Ovary (tissue), 3 donors: ENCODE measurements at regions not wholly inside any gene's neighbourhood (a gene's known extent, or its start where the extent isn't known, plus 50 kb on each side); places are given as distances from the start of the nearest gene placed in this dataset.

Source experiments
- EP300 ChIP-seq: sonication (generic); formaldehyde crosslinking; IDR thresholded peaks from one replicate; pipeline ENCODE4 v1.6.1; 2017; ENCODE audit warnings: antibody characterized with exemption
- POLR2A ChIP-seq: fragments of 450-650 bp; IDR thresholded peaks from one replicate; pipeline ENCODE4 v1.6.1; 2017; ENCODE audit warnings: antibody characterized with exemption, mild to moderate bottlenecking, moderate library complexity
- TF ChIP-seq, protein P1 (sequence below), 3 donors: fragments of 450-650 bp in 2 of 3; fragments of 200-600 bp in 1 of 3; IDR thresholded peaks; one replicate each; pipeline versions ENCODE4 v1.5.1 to v1.8.0; 2016 to 2022; ENCODE audit warnings: antibody characterized with exemption in 3 of 3, mild to moderate bottlenecking in 1 of 3
- donor health status: DM: no; HTN: no; CAD: no.

GRCh38 chr9:129319076-129319937 is 141.2 kb upstream of the IER5L start:
- TF ChIP-seq POLR2A (no peak), EP300 (no peak)
- TF ChIP-seq, protein P1, sequence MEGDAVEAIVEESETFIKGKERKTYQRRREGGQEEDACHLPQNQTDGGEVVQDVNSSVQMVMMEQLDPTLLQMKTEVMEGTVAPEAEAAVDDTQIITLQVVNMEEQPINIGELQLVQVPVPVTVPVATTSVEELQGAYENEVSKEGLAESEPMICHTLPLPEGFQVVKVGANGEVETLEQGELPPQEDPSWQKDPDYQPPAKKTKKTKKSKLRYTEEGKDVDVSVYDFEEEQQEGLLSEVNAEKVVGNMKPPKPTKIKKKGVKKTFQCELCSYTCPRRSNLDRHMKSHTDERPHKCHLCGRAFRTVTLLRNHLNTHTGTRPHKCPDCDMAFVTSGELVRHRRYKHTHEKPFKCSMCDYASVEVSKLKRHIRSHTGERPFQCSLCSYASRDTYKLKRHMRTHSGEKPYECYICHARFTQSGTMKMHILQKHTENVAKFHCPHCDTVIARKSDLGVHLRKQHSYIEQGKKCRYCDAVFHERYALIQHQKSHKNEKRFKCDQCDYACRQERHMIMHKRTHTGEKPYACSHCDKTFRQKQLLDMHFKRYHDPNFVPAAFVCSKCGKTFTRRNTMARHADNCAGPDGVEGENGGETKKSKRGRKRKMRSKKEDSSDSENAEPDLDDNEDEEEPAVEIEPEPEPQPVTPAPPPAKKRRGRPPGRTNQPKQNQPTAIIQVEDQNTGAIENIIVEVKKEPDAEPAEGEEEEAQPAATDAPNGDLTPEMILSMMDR (IDR thresholded peaks at IDR 0.05), result no peak
